HL-60 (cell line): ENCODE measurements at regions not wholly inside any gene's neighbourhood (a gene's known extent, or its start where the extent isn't known, plus 50 kb on each side); places are given as distances from the start of the nearest gene placed in this dataset.

Experiments used
- DNase-seq, 2 experiments: peaks; one replicate each; pipeline ENCODE4 v3.0.0-alpha.2; 2010 to 2020; ENCODE audit warnings: low read depth in 1 of 2, low spot score in 1 of 2
- H3K27ac ChIP-seq: fragments of 250-450 bp; sonication (Bioruptor Pico); replicated peaks from 2 replicates; pipeline ENCODE4 v1.5.1; 2020; ENCODE audit warnings: mild to moderate bottlenecking, moderate library complexity
- H3K27me3 ChIP-seq: fragments of 250-450 bp; sonication (Bioruptor Pico); 2 replicates; pipeline ENCODE4 v1.5.1; 2021; ENCODE audit warnings: mild to moderate bottlenecking, moderate library complexity; ENCODE audit not compliant: insufficient read depth, poor library complexity, severe bottlenecking
- H3K4me3 ChIP-seq: replicated peaks from 2 replicates; pipeline ENCODE4 v1.5.1; 2011; ENCODE audit warnings: mild to moderate bottlenecking, control low read depth, low read length; ENCODE audit not compliant: insufficient read depth
- GABPA ChIP-seq: IDR thresholded peaks from 2 replicates; pipeline ENCODE4 v1.6.1; 2012; ENCODE audit warnings: low read depth
- POLR2AphosphoS5 ChIP-seq: IDR thresholded peaks from 2 replicates; pipeline ENCODE4 v1.6.1; 2012; ENCODE audit warnings: low read depth
- SPI1 ChIP-seq: IDR thresholded peaks from 2 replicates; pipeline ENCODE4 v1.6.1; 2012; ENCODE audit warnings: low read depth, mild to moderate bottlenecking, borderline replicate concordance
- TF ChIP-seq, protein P1 (sequence below): IDR thresholded peaks from 2 replicates; pipeline ENCODE4 v1.6.1; 2012; ENCODE audit warnings: low read depth; ENCODE audit not compliant: insufficient replicate concordance
- TF ChIP-seq, protein P2 (sequence below): IDR thresholded peaks from one replicate; pipeline ENCODE4 v1.5.1; 2011; ENCODE audit warnings: low read length, control low read depth, inconsistent platforms; ENCODE audit not compliant: insufficient read depth

GRCh38 chr15:46567968-46568367 lies 933.1 kb downstream of the SQOR start:
- DNase-seq, result no peak
- TF ChIP-seq, protein P1, sequence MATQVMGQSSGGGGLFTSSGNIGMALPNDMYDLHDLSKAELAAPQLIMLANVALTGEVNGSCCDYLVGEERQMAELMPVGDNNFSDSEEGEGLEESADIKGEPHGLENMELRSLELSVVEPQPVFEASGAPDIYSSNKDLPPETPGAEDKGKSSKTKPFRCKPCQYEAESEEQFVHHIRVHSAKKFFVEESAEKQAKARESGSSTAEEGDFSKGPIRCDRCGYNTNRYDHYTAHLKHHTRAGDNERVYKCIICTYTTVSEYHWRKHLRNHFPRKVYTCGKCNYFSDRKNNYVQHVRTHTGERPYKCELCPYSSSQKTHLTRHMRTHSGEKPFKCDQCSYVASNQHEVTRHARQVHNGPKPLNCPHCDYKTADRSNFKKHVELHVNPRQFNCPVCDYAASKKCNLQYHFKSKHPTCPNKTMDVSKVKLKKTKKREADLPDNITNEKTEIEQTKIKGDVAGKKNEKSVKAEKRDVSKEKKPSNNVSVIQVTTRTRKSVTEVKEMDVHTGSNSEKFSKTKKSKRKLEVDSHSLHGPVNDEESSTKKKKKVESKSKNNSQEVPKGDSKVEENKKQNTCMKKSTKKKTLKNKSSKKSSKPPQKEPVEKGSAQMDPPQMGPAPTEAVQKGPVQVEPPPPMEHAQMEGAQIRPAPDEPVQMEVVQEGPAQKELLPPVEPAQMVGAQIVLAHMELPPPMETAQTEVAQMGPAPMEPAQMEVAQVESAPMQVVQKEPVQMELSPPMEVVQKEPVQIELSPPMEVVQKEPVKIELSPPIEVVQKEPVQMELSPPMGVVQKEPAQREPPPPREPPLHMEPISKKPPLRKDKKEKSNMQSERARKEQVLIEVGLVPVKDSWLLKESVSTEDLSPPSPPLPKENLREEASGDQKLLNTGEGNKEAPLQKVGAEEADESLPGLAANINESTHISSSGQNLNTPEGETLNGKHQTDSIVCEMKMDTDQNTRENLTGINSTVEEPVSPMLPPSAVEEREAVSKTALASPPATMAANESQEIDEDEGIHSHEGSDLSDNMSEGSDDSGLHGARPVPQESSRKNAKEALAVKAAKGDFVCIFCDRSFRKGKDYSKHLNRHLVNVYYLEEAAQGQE, result no peak
- TF ChIP-seq POLR2AphosphoS5 (no peak), GABPA (no peak), SPI1 (no peak)
- TF ChIP-seq, protein P2, sequence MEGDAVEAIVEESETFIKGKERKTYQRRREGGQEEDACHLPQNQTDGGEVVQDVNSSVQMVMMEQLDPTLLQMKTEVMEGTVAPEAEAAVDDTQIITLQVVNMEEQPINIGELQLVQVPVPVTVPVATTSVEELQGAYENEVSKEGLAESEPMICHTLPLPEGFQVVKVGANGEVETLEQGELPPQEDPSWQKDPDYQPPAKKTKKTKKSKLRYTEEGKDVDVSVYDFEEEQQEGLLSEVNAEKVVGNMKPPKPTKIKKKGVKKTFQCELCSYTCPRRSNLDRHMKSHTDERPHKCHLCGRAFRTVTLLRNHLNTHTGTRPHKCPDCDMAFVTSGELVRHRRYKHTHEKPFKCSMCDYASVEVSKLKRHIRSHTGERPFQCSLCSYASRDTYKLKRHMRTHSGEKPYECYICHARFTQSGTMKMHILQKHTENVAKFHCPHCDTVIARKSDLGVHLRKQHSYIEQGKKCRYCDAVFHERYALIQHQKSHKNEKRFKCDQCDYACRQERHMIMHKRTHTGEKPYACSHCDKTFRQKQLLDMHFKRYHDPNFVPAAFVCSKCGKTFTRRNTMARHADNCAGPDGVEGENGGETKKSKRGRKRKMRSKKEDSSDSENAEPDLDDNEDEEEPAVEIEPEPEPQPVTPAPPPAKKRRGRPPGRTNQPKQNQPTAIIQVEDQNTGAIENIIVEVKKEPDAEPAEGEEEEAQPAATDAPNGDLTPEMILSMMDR, result no peak
- no peaks in the 10 kb centered on the region for H3K27me3 ChIP-seq
- H3K27ac ChIP-seq, result no peak overlapping the region
- H3K4me3 ChIP-seq, result no peak overlapping the region

DNA sequence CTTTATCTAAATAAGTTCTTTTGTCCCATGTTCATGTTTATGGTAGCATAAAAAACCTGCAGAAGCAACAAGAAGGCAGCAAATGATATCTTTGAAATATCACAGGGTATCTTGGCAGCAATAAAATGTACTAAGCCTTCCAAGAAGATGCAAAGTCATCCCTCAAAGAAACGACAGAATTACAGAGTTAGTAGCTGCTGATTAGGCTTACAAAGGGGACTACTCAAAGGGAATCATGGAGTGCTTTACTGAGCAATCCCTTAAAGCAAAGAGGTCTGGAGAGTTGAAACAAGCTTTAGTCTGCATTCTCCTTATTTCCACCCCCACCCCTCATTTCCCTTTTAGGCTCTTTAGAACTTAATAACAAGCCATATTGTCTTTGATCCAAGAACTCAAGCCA lies 935.0 kb downstream of the SQOR start:
- H3K4me3 ChIP-seq, result no peak overlapping the region
- DNase-seq, result no peak
- no peak overlapping the region for H3K27ac ChIP-seq
- H3K27me3 ChIP-seq, result no peaks in the 10 kb centered on the region
- TF ChIP-seq SPI1 (no peak), POLR2AphosphoS5 (no peak), GABPA (no peak)
- TF ChIP-seq, protein P1, result no peak
- TF ChIP-seq, protein P2, result no peak

DNA sequence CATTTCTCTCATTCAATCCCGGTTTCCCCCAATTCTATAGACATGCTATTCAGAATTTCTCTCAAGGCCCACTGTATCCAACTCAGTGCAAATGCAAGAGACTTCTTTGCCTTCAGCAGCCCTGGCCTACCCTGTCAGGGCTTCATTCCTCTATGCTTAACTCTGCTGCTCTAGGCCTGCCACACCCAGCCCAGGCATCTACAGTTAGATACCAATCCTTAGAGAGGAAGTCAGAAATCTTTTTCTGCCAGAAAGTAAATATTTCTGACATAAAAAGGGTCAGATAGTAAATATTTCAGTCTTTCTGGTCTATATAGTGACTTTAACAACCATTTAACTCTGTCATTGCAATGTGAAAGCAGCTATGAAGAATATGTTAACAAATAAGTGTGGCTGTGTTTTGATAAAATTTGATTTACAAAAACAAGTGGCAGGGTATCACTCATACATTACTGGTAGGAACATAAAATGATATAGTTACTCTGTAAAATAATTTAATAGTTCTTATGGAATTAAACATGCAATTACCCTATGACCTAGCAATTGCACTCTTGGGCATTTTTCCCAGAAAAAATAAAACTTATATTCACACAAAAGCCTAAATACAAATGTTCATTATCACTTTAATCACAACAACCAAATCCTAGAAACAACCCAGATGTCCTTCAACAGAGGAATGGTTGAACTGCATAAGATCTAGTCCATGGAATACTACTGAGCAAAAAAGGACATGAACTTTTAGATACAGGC lies 942.0 kb downstream of the SQOR start:
- no peak overlapping the region for H3K27ac ChIP-seq
- no peak overlapping the region for H3K4me3 ChIP-seq
- H3K27me3 ChIP-seq, result no peaks in the 10 kb centered on the region
- no peak for DNase-seq
- no peak for TF ChIP-seq POLR2AphosphoS5

DNA sequence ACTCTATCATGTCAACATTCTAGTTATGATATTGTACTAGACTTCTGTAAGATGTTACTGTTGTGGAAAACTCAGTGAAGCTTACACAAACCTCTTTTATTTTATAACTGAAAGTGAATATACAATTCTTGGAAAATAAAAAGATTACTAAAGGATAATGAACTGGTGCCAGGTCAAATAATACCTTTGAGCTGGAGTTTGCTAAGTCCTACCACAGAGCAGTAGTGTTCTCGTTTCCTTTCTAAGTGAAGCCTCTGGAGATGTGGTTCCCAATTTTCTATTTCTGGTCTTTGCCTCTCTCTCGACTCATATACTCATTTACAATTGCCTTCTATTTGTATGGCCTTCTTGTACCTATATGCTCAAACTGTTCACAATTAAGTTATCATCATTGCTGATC lies 942.9 kb downstream of the SQOR start:
- no peak for DNase-seq
- no peak overlapping the region for H3K27ac ChIP-seq
- H3K27me3 ChIP-seq, result no peaks in the 10 kb centered on the region
- no peak overlapping the region for H3K4me3 ChIP-seq
- TF ChIP-seq, protein P1, result no peak
- no peak for TF ChIP-seq POLR2AphosphoS5
- TF ChIP-seq, protein P2, result no peak
